Left lung (tissue), 4 donors: ENCODE measurements at regions not wholly inside any gene's neighbourhood (a gene's known extent, or its start where the extent isn't known, plus 50 kb on each side); places are given as distances from the start of the nearest gene placed in this dataset.

Experiments
- ATAC-seq: fragments of 200-7000 bp; cut with Tn5 transposase; one replicate; pipeline ENCODE4 v1.9.1; 2020; ENCODE audit warnings: moderate library complexity
- DNase-seq, 4 donors: peaks; one replicate each; pipeline ENCODE4 v3.0.0-alpha.2; 2013 to 2020
- H3K27ac ChIP-seq, 2 donors: fragments of 200-600 bp; sonication (generic) in 1 of 2; one replicate each; pipeline versions ENCODE4 v1.5.0 to v1.8.0; 2020 to 2021
- H3K27me3 ChIP-seq, 2 donors: fragments of 200-600 bp; sonication (generic) in 1 of 2; one replicate each; pipeline versions ENCODE4 v1.5.0 to v1.8.0; 2020 to 2021
- H3K36me3 ChIP-seq, 2 donors: fragments of 200-600 bp; sonication (generic) in 1 of 2; one replicate each; pipeline versions ENCODE4 v1.5.0 to v1.8.0; 2020 to 2021
- H3K4me1 ChIP-seq, 2 donors: fragments of 200-600 bp; one replicate each; pipeline ENCODE4 v1.8.0; 2021
- H3K4me3 ChIP-seq, 2 donors: fragments of 200-600 bp; sonication (generic) in 1 of 2; one replicate each; pipeline versions ENCODE4 v1.5.0 to v1.8.0; 2020 to 2021; ENCODE audit warnings: mild to moderate bottlenecking in 1 of 2
- H3K9me3 ChIP-seq, 2 donors: fragments of 200-600 bp; sonication (generic) in 1 of 2; one replicate each; pipeline versions ENCODE4 v1.5.0 to v1.8.0; 2020 to 2021
- CTCF ChIP-seq, 2 donors: fragments of 200-600 bp; sonication (generic) in 1 of 2; IDR thresholded peaks; one replicate each; pipeline versions ENCODE4 v1.5.0 to v1.8.0; 2021; ENCODE audit warnings: antibody characterized with exemption in 2 of 2
- intact Hi-C, 2 donors: fragments of 100-400 bp; cut with DNase I; formaldehyde crosslinking; loops; one replicate each; pipeline versions ENCODE4 v1.11.2 to v1.14.2; 2022
- donor health status: DM: no; HTN: yes; CAD: no.
- donor health status: DM: no; HTN: no; CAD: no.

GRCh38 chr11:43072096-43072495 is 239.7 kb upstream of the API5 start:
- no peak overlapping the region for H3K27ac ChIP-seq
- no peak for DNase-seq

GRCh38 chr11:43072911-43073310 is 238.9 kb upstream of the API5 start:
- no peaks in the 10 kb centered on the region for H3K36me3 ChIP-seq
- ATAC-seq (no peak), DNase-seq (no peak)
- no peak overlapping the region for H3K27ac ChIP-seq
- no peaks in the 10 kb centered on the region for H3K27me3 ChIP-seq
- H3K4me1 ChIP-seq: no peaks in the 10 kb centered on the region
- no peak overlapping the region for H3K4me3 ChIP-seq
- intact Hi-C loops: no loop called here
- peaks cover 0 to 6% of the 10 kb centered on the region in 2 donors for H3K9me3 ChIP-seq
- TF ChIP-seq CTCF (IDR thresholded peaks at IDR 0.05): no peak

More at GRCh38 chr11:43072096-43072495, 239.7 kb upstream of the API5 start:
- intact Hi-C loops: no loop called here
- ATAC-seq: no peak
- no peak for TF ChIP-seq CTCF (IDR thresholded peaks at IDR 0.05)
- H3K36me3 ChIP-seq: no peaks in the 10 kb centered on the region
- peaks cover 0 to 6% of the 10 kb centered on the region in 2 donors for H3K9me3 ChIP-seq
- no peak overlapping the region for H3K4me3 ChIP-seq
- no peaks in the 10 kb centered on the region for H3K4me1 ChIP-seq
- no peaks in the 10 kb centered on the region for H3K27me3 ChIP-seq

GRCh38 chr11:43074810-43075209 is 237.0 kb upstream of the API5 start:
- Histone ChIP-seq H3K36me3 (no peaks in the 10 kb centered on the region), H3K9me3 (peaks cover 0 to 6% of the 10 kb centered on the region in 2 donors), H3K27me3 (no peaks in the 10 kb centered on the region), H3K4me3 (no peak overlapping the region), H3K27ac (no peak overlapping the region), H3K4me1 (no peaks in the 10 kb centered on the region)
- DNase-seq: no peak
- intact Hi-C loops: no loop called here
- no peak for TF ChIP-seq CTCF (IDR thresholded peaks at IDR 0.05)
- no peak for ATAC-seq

GRCh38 chr11:43101113-43101512 is 210.7 kb upstream of the API5 start:
- no peak overlapping the region for H3K27ac ChIP-seq
- no peak for DNase-seq
- no peak overlapping the region for H3K4me3 ChIP-seq
- no peaks in the 10 kb centered on the region for H3K36me3 ChIP-seq
- intact Hi-C loops: no loop called here
- no peak for ATAC-seq
- TF ChIP-seq CTCF (IDR thresholded peaks at IDR 0.05): no peak
- no peaks in the 10 kb centered on the region for H3K4me1 ChIP-seq
- no peaks in the 10 kb centered on the region for H3K27me3 ChIP-seq
- H3K9me3 ChIP-seq: peaks cover 0 to 8% of the 10 kb centered on the region in 2 donors

GRCh38 chr11:43116071-43116470 is 195.7 kb upstream of the API5 start:
- Histone ChIP-seq H3K27me3 (no peaks in the 10 kb centered on the region), H3K36me3 (no peaks in the 10 kb centered on the region), H3K4me3 (no peak overlapping the region), H3K9me3 (no peaks in the 10 kb centered on the region), H3K4me1 (no peaks in the 10 kb centered on the region), H3K27ac (no peak overlapping the region)
- ATAC-seq (no peak), DNase-seq (no peak)
- no peak for TF ChIP-seq CTCF (IDR thresholded peaks at IDR 0.05)
- intact Hi-C loops: no loop called here
